SK-N-SH (cell line): ENCODE measurements at regions not wholly inside any gene's neighbourhood (a gene's known extent, or its start where the extent isn't known, plus 50 kb on each side); places are given as distances from the start of the nearest gene placed in this dataset.
A peak's percentile ranks its signal among the peaks of the same experiment; 100 is the strongest.

Source experiments
- CTCF ChIA-PET: fragments of 300-600, 350-600 bp; formaldehyde crosslinking; extraction: SDS; loops from one replicate; lab custom pipeline; 2021; lab: Yijun Ruan, JAX
- POLR2A ChIA-PET: fragments of 350-600 bp; sonication (Branson Sonifier 250); formaldehyde crosslinking; extraction: SDS; loops from one replicate; lab custom pipeline; 2020; ENCODE audit warnings: antibody characterized with exemption, inconsistent platforms; lab: Yijun Ruan, JAX
- DNase-seq: peaks from one replicate; pipeline ENCODE4 v3.0.0; 2012
- H2AFZ ChIP-seq: fragments of 200-600 bp; sonication (generic); 2 replicates; pipeline ENCODE4 v1.8.1; 2016; ENCODE audit warnings: antibody characterized with exemption, mild to moderate bottlenecking, low read depth
- H3F3A ChIP-seq: fragments of 200-600 bp; sonication (generic); replicated peaks from 2 replicates; pipeline ENCODE3; 2016; ENCODE audit warnings: antibody characterized with exemption, mild to moderate bottlenecking; ENCODE audit not compliant: insufficient read depth
- H3K27ac ChIP-seq, 2 experiments: fragments of 200-500 bp in 1 of 2; fragments of 200-600 bp in 1 of 2; sonication (Bioruptor generic) in 1 of 2; sonication (generic), shearing (Covaris generic) in 1 of 2; 2 replicates each; pipeline versions ENCODE4 v1.5.1 to v1.6.1; 2014 to 2016; ENCODE audit warnings: low read depth in 2 of 2, inconsistent platforms in 1 of 2, low read length in 1 of 2, mild to moderate bottlenecking in 1 of 2, mixed read lengths in 1 of 2
- H3K27me3 ChIP-seq: fragments of 200-600 bp; sonication (generic), shearing (Covaris generic); 2 replicates; pipeline ENCODE4 v1.6.1; 2016; ENCODE audit warnings: mixed run types; ENCODE audit not compliant: insufficient read depth
- H3K36me3 ChIP-seq, 2 experiments: fragments of 200-500 bp in 1 of 2; fragments of 200-600 bp in 1 of 2; sonication (Bioruptor generic) in 1 of 2; sonication (generic) in 1 of 2; replicated peaks in 1 of 2; 2 replicates each; pipeline versions ENCODE3 to v1.5.1; 2014 to 2016; ENCODE audit warnings: low read length in 1 of 2, mild to moderate bottlenecking in 1 of 2; ENCODE audit not compliant: insufficient read depth in 2 of 2, control insufficient read depth in 1 of 2
- H3K4me1 ChIP-seq, 2 experiments: fragments of 200-500 bp in 1 of 2; fragments of 200-600 bp in 1 of 2; sonication (Bioruptor generic) in 1 of 2; sonication (generic), shearing (Covaris generic) in 1 of 2; 2 replicates each; pipeline versions ENCODE4 v1.5.1 to v1.6.1; 2014 to 2016; ENCODE audit warnings: low read depth in 1 of 2, low read length in 1 of 2, mixed run types in 1 of 2; ENCODE audit not compliant: insufficient read depth in 2 of 2, control insufficient read depth in 1 of 2
- H3K4me2 ChIP-seq: fragments of 200-600 bp; sonication (generic), shearing (Covaris generic); 2 replicates; pipeline ENCODE4 v1.6.1; 2017; ENCODE audit warnings: mixed run types
- H3K4me3 ChIP-seq, 2 experiments: fragments of 200-500 bp in 1 of 2; fragments of 200-600 bp in 1 of 2; sonication (Bioruptor generic) in 1 of 2; sonication (generic), shearing (Covaris generic) in 1 of 2; 2 replicates each; pipeline versions ENCODE4 v1.5.1 to v1.8.1; 2014 to 2016; ENCODE audit warnings: low read depth in 2 of 2, inconsistent platforms in 1 of 2, low read length in 1 of 2, mild to moderate bottlenecking in 1 of 2, mixed read lengths in 1 of 2, moderate library complexity in 1 of 2
- H3K79me2 ChIP-seq: fragments of 200-600 bp; sonication (generic); 2 replicates; pipeline ENCODE4 v1.8.1; 2017; ENCODE audit warnings: mild to moderate bottlenecking; ENCODE audit not compliant: insufficient read depth
- H3K9ac ChIP-seq: fragments of 200-600 bp; sonication (generic); 2 replicates; pipeline ENCODE4 v1.6.1; 2017; ENCODE audit warnings: mixed run types
- H3K9me2 ChIP-seq: fragments of 200-600 bp; sonication (generic); 2 replicates; pipeline ENCODE4 v1.6.1; 2017; ENCODE audit warnings: mixed run types
- H3K9me3 ChIP-seq: fragments of 200-600 bp; sonication (generic); 2 replicates; pipeline ENCODE4 v1.6.1; 2017; ENCODE audit warnings: mixed run types, mild to moderate bottlenecking, moderate library complexity
- H4K20me1 ChIP-seq: fragments of 200-600 bp; sonication (generic); 2 replicates; pipeline ENCODE4 v1.6.1; 2017; ENCODE audit warnings: mild to moderate bottlenecking, mixed run types; ENCODE audit not compliant: insufficient read depth
- EZH2phosphoT487 ChIP-seq: fragments of 200-600 bp; sonication (generic); IDR thresholded peaks from 2 replicates; pipeline ENCODE4 v1.6.1; 2017; ENCODE audit warnings: low read depth, mixed run types, mild to moderate bottlenecking, antibody characterized with exemption, moderate library complexity, borderline replicate concordance
- FOSL2 ChIP-seq: IDR thresholded peaks from 2 replicates; pipeline ENCODE4 v1.4.0; 2012; ENCODE audit warnings: low read depth, mild to moderate bottlenecking, moderate library complexity, borderline replicate concordance
- POLR2AphosphoS5 ChIP-seq: IDR thresholded peaks from 2 replicates; pipeline ENCODE4 v1.6.1; 2012; ENCODE audit warnings: low read depth, low read length
- TCF12 ChIP-seq: IDR thresholded peaks from 2 replicates; pipeline ENCODE4 v1.4.0; 2012
- TEAD4 ChIP-seq: IDR thresholded peaks from 2 replicates; pipeline ENCODE4 v1.4.0; 2012; ENCODE audit warnings: mild to moderate bottlenecking, borderline replicate concordance; ENCODE audit not compliant: insufficient read depth
- YY1 ChIP-seq: IDR thresholded peaks from 2 replicates; pipeline ENCODE4 v1.4.0; 2012; ENCODE audit warnings: low read depth, mild to moderate bottlenecking
- WGBS: methylation state at CpG from one replicate; pipeline ENCODE4 v1.1.6; 2017; ENCODE audit warnings: low lambda C conversion rate; 5-methylcytosine and 5-hydroxymethylcytosine counted together
- TF ChIP-seq, protein P1 (sequence below): IDR thresholded peaks from 2 replicates; pipeline ENCODE4 v1.4.0; 2012; ENCODE audit warnings: low read depth, borderline replicate concordance
- TF ChIP-seq, protein P2 (sequence below): fragments of 150-350 bp; IDR thresholded peaks from 2 replicates; pipeline ENCODE4 v1.6.1; 2017; ENCODE audit warnings: antibody characterized with exemption, low read length, low read depth, borderline replicate concordance

DNA sequence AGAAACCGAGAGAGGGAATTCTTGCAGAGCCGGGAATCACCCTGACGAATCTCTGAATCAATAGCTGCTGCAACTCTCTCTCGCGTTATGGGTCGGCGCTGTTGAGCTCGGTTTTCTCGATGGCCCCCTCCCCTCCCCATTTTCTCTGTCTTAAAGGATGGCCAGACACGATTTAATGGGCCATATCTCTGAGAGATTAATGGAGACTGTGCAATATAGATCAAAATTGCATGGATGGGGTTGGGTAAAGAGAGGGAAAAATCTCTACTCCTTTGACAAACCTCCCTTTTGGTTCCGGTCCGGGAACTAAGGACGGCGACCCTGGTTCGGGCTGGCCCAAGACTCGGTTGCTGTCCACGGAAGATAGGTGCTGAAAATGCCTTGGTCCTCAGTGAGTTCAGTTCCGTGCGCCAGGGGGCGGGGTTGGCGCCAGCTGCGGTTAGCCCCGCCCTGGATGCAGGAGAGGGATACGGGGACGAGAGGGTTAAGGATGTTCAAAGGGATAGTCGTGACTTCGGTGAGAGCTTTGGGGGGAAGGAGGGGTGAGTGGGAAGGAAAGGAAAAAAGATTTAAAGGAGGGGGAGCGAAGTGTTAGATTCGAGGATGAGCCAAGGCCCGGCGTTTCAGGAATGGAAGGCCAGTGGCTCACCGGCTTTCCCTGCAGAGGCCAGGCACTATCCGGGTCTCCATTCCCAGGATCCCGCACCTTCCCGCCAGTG is 103.6 kb upstream of the HSD17B12 start (continued):
- TF ChIP-seq EZH2phosphoT487, result no peak

DNA sequence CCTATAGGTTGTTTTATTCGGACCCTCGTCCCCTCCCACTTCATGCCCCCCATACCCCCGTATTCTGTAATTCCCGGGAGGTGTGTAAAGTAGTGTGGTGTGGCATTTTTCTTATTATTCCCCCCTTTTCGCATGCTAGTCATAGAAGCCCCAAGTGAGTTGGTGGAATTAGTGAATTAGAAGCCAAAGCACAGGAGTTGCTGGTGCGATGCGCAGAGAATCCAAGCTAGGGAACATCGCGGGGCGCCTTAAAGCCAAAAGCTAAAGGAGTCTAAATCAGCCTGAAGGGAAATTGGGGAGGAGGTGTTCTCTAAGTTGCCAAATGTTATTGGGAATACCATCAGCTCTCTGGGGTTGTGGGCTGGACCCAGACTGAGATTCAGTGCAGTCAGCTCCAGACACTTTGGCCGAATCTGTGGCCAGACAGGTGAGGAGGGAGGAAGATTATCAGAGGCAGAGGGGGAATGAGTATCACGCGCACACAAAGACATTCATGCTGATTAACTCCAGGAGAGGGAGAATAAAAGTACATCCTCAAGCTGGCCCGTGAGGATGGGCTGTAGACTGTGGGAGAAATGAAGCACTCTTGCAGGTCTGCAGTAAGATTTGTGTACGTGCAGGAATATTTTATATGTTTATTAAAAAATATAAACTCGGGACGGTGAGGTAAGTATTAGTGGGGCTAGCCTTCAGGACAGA is 102.8 kb upstream of the HSD17B12 start:
- ChIA-PET CTCF (interaction anchor here (0.8 to 5.1 kb wide), 17 partner anchors 8 to 274 kb away, joined by 3 to 46 read pairs (median 4); partner anchors contain the start of gene HSD17B12), POLR2A (no interaction called here)
- H3K4me1 ChIP-seq, result peaks cover 21 to 42% of the 10 kb centered on the region in 2 experiments; a peak in 3 of 4 replicates
- H3K9ac ChIP-seq, result no peak overlapping the region
- H3K36me3 ChIP-seq, result no peaks in the 10 kb centered on the region
- H3K9me3 ChIP-seq, result no peaks in the 10 kb centered on the region
- TF ChIP-seq POLR2AphosphoS5 (no peak), YY1 (no peak), TCF12 (no peak)
- TF ChIP-seq, protein P1, sequence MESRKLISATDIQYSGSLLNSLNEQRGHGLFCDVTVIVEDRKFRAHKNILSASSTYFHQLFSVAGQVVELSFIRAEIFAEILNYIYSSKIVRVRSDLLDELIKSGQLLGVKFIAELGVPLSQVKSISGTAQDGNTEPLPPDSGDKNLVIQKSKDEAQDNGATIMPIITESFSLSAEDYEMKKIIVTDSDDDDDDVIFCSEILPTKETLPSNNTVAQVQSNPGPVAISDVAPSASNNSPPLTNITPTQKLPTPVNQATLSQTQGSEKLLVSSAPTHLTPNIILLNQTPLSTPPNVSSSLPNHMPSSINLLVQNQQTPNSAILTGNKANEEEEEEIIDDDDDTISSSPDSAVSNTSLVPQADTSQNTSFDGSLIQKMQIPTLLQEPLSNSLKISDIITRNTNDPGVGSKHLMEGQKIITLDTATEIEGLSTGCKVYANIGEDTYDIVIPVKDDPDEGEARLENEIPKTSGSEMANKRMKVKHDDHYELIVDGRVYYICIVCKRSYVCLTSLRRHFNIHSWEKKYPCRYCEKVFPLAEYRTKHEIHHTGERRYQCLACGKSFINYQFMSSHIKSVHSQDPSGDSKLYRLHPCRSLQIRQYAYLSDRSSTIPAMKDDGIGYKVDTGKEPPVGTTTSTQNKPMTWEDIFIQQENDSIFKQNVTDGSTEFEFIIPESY, result no peak
- TF ChIP-seq, protein P2, sequence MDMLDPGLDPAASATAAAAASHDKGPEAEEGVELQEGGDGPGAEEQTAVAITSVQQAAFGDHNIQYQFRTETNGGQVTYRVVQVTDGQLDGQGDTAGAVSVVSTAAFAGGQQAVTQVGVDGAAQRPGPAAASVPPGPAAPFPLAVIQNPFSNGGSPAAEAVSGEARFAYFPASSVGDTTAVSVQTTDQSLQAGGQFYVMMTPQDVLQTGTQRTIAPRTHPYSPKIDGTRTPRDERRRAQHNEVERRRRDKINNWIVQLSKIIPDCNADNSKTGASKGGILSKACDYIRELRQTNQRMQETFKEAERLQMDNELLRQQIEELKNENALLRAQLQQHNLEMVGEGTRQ, result no peak
- TF ChIP-seq, all 33 proteins: peak for 0
- peak overlapping the region; percentile 92; the same call in 1 of the 2 replicates for H3K4me2 ChIP-seq
- H3K27me3 ChIP-seq, result peaks cover 86% of the 10 kb centered on the region
- no peak overlapping the region for H3K27ac ChIP-seq
- H3K79me2 ChIP-seq, result no peaks in the 10 kb centered on the region
- 10% methylated on average over 17 of the region's 17 CpGs for WGBS
- H3K4me3 ChIP-seq, result no peak overlapping the region; a peak in 2 of 4 replicates
- no peak overlapping the region for H2AFZ ChIP-seq
- peaks cover 3% of the 10 kb centered on the region; the same call in 1 of the 2 replicates for H4K20me1 ChIP-seq
- no peak for DNase-seq
- no peaks in the 10 kb centered on the region for H3F3A ChIP-seq
- no peaks in the 10 kb centered on the region for H3K9me2 ChIP-seq

DNA sequence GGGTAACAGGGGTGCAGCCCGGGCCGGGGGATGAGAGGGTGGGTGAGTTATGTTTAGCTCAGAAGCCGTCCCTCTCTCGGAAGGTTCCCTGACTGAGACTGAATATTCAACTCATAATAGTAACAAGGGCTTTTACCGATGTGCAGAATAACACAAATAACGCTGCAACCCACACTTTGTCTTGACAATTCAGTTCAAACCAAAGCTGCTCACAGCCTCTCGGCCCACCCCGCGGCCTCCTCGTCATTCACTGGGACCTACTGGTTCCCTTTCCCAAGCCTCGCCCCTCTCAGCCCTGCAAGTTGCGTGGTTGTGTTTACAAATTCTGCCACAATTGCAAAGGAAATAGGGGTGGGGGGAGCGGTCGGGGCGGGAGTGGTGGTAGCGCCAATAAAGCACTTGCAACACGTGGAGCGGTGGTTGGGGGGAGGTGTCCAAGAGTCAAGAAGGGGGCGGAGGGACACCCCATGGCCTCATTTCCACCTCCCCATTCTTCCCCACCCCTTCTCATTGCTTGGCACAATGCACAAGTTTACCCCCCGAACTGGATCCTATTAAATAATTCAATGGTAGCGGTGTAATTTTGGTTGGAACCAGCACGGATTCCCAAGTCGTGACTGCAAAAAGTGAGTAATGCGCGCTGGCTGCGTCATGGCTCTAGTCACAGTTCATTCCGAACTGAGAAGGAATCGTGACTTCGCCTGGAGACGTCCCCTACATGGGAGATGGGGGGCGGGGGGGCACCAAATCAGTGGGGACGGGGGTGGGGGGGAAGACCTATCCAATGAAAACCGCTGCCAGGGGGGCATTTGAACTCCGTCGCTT is 102.0 kb upstream of the HSD17B12 start:
- Histone ChIP-seq H3K27me3 (peaks cover 89% of the 10 kb centered on the region), H3K9ac (no peak overlapping the region), H3K9me2 (no peaks in the 10 kb centered on the region), H3K4me3 (peak overlapping the region; percentile 50 to 67), H3F3A (no peaks in the 10 kb centered on the region), H3K4me2 (peak overlapping the region; percentile 94; the same call in 1 of the 2 replicates), H3K79me2 (no peaks in the 10 kb centered on the region), H3K4me1 (peaks cover 21 to 42% of the 10 kb centered on the region in 2 experiments; a peak in 3 of 4 replicates), H3K9me3 (no peaks in the 10 kb centered on the region), H3K27ac (no peak overlapping the region), H3K36me3 (no peaks in the 10 kb centered on the region), H4K20me1 (peaks cover 3% of the 10 kb centered on the region; the same call in 1 of the 2 replicates), H2AFZ (no peak overlapping the region)
- TF ChIP-seq, protein P2, result no peak
- TF ChIP-seq TEAD4 (no peak), FOSL2 (peak; percentile 35; the same call in 1 of the 2 replicates)
- no peak for DNase-seq
- POLR2A ChIA-PET, result no interaction called here
- CTCF ChIA-PET, result interaction anchor here (0.8 to 5.1 kb wide), 10 partner anchors 12 to 273 kb away, joined by 3 to 46 read pairs (median 10); no protein-coding TSS in a partner anchor
- under 1% methylated on average over 27 of the region's 35 CpGs for WGBS
